DMS114 treated with DMSO at 0.1 percent for 48 hours (cell line): ENCODE measurements at regions not wholly inside any gene's neighbourhood (a gene's known extent, or its start where the extent isn't known, plus 50 kb on each side); places are given as distances from the start of the nearest gene placed in this dataset.
"Not testable (repeated sequence)": the region's sequence is repeated elsewhere in the genome, so short reads cannot be mapped to it uniquely, and the experiment has no call there.

Experiments
- DNase-seq: peaks from one replicate; lab custom pipeline; 2025; ENCODE audit not compliant: unreplicated experiment; lab: John Stamatoyannopoulos, UW

DNA sequence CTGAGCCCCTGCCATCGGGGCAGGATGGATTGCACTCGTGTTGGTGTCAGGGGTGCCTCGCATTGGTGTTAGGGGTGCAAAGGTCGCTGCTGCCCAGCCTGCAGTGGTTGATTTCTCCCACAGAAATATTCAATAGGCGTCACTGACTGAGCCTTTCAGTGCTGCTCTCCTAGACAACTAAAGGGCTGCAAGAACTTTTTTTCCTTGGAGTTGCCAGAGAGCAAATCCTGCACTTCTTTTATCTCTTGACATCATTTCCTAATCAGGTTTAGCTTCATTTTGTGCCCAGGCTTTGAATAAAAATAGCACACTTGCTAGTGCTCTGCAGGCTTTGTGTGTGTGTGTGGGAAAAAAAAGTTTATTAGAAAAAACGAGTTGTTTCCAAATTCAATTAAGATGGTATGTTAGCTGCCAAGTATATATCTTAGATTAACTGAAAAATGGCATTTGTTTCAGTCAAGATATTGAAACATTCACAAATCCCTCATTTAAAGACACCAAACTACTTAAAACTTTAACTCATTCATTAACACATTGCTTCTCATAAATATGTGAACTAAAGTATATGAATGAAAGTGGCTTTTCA is 125.6 kb downstream of the SOCS6 start:
- DNase-seq, result no peak

DNA sequence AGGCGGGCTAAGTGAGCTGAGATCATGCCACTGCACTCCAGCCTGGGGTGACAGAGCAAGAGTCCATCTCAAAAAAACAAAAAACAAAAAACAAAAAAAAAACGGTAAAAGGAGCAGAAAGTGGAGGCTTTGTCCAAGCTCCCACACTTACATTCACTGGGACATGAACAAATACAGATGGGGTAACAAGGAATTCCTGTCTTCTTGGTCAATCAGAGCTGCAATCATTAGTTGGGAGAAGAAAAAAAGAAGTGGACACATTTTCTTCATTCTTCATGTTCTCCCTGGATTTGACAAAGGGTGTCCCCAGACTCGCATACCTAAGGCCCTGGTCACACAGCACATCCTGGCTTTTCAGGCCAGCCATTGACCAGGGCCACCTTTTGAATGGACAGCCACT is 124.6 kb downstream of the SOCS6 start:
- no peak for DNase-seq

DNA sequence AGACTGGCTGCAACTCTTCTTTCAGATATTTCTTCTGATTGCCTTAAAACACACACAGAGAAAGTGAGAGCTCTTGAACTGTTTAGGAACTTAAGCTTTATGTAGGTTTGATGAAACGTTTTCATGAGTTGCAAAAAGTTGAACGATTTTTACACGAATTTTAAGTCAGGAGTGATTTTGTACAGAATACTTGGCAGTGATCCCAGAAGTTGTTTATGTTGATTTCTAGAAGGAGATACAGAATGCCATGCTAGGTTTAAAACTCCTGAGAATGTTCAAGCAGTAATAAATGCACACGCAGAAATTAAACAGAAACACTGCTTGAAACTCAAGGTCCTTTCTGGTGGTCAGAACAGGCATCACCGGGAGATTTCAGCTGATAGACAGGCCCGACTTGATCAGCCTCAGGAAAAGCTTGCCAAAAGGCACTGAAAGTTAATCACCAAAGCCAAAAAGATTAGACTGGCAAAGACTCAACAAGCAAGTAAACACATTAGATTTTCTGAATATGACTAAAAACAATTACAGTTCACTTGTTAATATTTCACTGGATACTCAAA is 123.1 kb downstream of the SOCS6 start:
- DNase-seq, result no peak

DNA sequence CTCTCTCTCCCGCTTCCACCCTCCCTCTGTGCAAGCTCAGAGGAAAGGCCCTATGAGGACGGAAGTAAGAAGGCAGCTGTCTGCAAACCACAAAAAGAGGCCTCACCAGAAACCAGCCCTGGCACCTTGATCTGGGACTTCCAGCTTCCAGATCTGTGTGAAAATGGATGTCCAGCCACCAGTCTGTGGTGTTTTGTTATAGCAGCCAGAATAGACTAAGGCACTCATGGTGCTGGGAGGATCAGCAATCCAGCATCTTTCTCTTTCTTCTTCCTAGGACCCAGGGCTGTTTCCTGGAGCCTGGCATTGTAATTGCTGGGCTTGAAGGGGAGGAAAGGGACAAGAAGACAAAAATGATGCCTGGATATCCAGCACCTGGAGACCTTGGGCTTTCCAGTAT is 122.5 kb downstream of the SOCS6 start:
- DNase-seq, result no peak

DNA sequence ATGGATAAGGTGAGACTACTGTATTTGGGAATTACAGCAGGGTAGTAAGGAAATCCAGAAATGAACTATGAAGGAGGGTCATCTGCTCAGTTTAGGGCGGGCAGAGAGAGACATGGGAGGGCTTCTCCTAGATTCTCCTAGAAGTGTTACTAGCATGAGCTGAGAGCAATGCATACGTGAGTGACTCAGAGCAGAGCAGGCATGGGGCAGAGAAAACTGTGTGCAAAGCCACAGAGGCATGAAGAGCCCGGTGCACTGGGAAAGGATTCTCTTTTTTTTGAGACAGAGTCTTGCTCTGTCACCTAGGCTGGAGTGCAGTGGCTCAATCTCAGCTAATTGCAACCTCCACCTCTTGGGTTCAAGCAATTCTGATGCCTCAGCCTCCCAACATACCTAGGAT is 116.2 kb downstream of the SOCS6 start:
- DNase-seq, result no peak

DNA sequence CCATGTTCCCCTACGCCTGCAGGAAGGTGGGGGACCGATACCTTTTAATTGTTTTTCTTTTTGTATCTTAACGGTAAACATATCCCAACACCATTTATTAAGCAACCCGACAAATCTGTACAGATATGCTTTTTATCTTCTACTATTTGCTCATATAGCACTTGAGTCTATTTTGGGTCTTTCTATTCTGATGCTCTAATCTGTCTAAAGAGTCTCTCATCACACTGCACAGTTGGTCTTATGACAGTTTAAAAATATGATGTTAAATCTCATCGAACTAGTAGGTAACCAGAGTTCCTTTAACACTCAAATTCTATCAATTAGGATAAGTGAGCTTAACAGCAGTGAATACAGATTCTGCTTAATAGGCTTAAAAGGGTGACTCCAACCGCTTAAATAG is 111.6 kb downstream of the SOCS6 start:
- no peak for DNase-seq

DNA sequence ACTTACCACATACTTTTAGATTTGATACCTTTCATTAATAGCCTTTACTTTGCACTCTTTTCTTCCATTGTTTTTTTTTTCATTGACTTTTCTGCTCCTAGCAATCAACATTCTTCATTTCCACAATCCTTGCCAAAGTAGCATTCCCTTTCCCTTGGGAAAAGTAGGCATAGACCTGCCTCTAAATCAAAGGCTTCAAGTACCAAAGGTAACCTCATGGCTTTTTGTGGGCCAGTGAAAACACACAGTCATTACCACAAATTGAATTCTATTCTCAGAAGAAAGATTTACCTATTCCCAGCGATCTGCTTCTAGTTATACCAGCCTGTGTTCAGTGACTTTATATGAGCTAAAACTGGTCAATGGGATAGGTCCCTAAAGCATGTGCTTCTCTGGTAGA is 109.2 kb downstream of the SOCS6 start:
- no peak for DNase-seq

DNA sequence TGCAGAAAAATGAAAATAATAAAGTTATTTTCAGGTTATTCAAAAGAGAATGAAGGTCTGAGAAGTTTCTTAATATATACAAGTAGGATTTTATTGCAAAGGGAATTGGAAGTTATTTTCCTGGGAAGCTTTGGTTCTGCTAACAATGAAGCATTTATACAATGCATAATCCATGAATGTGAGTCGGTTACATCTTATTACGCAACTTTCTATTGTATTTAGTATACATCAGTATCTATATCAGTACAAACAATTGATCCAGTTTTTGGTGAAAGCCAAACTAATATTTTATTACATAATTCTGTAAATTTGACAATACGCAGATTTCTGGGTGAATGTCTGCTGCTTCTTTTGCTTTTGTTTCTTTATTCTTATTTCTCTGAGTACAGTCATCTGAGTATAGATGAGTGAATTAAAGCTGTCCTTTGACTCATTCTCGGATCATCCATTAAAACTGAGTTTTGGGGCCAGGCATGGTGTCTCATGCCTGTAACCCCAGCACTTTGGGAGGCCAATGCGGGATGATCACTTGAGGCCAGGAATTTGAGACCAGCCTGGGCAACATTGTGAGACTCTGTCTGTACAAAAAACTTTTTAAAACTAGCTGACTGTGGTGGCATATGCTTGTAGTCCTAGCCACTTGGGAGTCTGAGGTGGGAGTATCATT is 108.5 kb downstream of the SOCS6 start:
- no peak for DNase-seq

DNA sequence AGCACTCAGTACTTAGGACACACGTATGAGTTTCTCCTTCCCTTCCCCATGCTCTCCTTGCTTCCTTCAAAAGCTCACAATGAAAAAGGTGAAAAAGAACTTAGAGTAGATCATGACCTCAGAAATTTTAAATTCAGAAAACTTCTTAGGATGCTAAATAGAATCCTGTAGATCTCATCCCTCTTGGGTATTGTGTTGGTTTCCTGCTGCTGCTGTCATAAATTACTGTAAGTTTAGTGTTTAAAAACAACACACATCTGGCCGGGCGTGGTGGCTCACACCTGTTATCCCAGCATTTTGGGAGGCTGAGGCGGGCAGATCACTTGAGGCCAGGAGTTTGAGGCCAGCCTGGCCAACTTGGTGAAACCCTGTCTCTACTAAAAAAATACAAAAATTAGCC is 106.9 kb downstream of the SOCS6 start:
- DNase-seq, result not testable (repeated sequence)

DNA sequence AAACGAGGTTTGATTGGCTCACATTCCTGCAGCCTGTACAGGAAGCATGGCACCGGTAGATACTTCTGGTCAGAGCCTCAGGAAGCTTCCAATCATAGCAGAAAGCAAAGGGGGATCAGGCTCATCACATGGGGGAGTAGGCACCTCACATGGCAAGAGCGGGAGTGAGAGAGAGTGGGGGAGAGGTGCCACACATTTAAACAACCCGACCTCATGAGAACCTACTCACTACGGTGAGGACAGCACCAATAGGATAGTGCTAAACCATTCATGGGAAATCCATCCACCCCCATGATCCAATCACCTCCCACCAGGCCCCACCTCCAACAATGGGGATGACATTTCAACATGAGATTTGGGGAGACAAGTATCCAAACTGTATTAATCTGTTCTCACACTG is 105.8 kb downstream of the SOCS6 start:
- no peak for DNase-seq

DNA sequence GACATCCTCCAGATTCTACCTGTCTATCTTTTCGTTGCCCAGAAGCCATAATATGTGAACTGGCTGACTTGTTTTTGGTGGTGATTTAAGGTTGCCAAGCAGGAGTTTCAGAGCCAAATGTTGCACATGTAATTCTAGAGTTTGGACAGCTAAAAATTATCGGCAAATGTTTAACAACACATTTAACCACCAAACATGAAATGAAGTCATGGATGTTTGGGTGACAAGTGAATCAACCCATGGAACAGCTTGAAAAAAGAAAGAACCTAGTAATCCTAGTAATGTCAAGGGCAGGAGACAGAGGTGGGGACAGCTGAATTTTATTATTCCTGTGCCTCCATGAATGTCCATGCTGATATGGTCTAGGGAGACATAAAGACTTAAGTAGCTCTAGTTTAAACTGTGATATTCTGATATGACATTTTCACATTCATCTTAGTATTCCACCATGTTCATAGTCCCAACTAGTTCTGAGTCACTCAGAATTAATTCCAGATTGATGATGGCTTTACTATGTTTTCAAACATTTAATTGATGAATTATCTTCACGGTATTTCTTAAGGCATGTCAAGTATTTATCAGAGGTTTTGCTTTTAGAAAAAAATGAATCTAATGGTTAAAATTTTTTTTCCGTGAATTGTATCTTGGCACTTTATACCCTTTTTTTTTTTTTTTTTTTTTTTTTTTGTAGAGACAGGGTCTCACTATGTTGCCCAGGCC is 101.7 kb downstream of the SOCS6 start:
- DNase-seq, result no peak

DNA sequence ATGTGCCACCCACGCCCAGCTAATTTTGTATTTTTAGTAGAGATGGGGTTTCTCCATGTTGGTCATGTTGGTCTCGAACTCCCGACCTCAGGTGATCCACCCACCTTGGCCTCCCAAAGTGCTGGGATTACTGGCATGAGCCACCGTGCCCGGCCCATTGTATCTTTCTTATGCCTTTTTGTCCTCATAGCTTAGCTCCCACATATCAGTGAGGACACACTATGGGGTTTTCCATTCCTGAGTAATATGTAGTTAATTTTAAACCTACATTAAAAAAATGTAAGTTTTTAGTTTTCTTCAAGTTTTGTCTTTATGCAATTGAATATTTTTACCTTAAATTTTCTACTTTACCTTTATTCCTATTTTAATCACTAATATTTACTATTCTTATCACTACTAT is 100.2 kb downstream of the SOCS6 start:
- not testable (repeated sequence) for DNase-seq

DNA sequence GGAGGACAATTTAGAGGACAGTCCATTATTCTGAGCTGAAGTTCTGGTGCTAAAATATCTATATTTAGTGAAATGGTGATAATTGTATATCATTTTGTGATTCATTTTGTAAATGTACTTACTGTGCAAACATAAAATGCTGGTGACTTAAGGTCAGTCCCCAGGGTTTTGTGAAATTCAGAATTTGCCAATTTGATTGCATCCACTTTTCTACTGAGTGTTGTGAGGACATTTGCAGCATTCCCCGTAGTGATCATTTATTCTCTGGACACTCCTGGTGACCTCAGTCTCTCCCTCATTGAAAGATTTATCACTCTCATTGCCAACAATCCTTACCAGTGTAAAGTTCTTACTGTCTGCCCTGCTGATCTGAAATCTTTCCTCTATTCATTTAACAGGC is 98.2 kb downstream of the SOCS6 start:
- no peak for DNase-seq

DNA sequence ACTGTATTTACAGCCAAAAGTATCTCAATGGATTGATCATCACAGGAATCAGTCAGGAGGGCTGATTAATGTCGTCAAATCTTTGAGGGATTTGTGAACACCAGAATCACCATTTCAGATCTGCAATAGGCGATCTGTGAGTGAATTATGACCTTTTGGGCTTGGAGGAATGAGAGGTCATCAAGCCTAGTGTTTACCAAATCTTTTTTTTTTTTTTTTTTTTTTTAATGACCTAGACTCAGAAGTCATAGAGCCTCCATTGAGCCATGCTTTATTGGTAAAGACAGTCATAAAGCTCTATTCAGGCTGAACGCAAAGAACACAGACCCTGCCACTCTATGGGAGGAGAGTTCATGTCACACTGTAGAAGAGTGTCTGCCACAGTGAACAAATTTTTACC is 97.7 kb downstream of the SOCS6 start:
- DNase-seq, result no peak

DNA sequence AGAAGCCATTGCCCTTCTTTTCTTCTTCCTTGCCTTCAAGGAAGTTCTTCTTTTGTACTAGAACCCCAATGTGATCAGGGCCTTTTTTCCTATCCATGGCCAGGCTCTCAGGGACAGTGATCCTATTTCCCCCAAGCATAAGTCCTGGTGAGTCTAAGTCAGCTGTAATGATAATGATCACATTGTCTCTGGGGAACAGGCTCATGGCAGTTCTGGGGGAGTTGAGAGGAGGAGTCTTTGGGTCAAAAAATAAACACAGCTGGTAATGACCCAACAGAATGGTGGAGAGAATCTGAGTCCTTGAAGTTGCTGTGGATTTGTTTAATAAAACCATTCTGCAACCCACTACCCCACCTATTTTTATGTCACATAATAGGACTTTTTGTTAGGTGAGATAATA is 96.6 kb downstream of the SOCS6 start:
- DNase-seq, result no peak

DNA sequence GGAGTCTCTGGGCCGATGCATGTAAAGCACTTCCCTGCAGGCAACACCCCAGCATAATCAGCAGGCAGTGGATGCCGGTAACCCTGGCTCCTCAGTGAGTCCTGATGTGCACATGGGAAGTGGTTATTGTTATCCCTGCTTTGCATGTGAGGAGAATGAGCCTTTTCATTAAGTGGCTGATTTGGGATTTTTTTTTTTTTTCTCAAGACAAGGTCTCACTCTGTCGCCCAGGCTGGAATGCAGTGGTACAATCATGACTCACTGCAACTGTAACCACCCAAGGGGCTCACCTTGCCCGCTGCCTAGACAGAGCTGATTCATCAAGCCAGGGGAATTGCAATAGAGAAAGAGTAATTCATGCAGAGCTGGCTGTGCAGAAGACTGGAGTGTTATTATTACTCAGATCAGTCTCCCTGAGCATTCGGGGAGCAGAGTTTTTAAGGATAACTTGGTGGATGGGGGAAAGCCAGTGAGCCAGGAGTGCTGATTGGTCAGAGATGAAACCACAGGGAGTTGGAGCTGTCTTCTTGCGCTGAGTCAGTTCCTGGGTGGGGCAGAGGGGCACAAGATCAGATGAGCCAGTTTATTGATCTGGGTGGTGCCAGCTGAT is 95.4 kb downstream of the SOCS6 start:
- no peak for DNase-seq

DNA sequence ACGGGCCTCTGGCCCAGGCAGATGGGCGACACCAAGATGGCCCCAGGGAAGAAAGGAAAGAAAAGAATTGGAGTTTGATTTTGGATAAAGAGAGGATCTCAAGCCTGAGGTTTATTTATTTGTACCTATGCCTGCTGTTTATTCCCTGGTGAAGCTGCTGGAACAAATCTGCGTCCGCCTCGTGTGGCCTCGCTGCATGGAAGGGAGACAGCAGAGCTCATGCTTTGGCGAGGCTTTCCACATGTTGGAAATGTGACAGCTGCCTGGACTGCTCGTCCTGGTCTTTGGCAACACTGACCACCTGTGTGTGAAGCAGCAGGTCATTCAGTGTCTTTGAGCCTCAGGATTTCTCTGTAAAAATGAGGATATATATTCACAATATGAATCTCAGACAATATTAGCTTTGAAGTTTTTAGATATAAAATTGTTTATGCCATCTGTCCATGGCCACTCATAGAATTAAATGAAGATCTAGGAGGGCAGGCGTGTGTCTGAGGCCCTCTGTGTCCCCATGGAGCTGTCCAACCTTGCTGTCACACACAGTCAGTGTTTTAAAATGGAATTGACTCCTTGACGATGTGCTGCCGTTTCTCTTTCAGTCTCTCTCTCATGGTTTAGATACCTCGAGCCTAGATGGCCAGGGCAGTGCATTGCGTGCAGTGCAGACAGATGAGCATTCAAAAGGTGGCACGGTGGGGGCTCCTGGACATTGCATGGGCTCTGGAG is 94.3 kb downstream of the SOCS6 start:
- no peak for DNase-seq

DNA sequence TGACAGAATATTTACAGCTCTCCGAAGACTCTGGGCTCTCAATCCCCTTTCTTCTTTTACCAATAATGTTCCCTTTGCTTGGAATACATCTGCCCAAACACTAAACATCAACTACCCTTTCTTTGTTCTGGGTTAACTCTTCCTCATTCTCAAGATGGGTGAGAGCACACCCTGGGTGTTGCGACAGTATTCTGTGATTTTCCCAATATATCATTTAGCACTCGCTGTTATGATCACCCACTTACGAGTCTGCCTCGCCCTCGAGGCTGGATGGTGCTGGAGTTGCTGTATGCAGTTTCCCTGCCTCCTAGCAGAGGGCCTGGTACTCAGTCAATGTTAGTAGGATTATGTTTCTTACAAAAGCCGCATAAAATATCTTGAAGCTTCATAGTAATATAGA is 93.2 kb downstream of the SOCS6 start:
- DNase-seq, result no peak

DNA sequence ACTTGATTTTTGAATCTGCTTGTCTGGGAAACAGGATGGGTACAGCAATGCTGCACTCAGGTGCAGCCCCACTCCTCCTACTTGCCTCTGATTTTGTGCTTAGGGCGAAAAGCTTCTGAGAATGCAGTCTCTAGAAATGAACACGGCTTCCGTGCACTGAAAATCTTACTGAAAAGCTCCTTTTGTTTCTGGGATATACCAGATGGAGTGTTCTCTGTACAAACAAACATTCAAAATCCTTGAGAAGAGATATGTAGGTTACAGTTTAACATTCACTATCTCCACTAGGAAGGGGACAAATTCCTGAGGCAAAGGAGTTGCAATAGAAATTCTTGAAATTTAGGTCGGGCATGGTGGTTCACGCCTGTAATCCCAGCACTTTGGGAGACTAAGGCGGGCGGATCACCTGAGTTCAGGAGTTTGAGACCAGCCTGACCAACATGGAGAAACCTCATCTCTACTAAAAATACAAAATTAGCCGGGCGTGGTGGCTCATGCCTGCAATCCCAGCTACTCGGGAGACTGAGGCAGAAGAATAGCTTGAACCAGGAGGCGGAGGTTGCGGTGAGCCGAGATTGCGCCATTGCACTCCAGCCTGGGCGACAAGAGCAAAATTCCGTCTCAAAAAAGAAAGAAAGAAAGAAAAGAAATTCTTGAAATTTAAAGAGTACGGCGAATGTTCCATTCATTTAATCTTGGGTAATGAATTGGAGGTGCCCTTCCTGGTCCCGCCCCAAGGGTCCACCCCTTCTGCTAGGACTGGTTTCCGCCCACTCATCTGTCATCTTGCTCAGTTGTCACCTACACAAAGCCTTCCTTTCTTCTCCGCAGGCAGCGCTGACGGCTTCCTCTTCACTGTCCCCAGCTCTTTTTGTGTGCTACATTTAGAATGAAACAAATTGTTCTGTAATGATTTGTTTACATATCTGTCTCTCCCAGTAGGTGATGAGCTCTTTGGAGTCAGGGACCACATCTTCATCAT is 92.4 kb downstream of the SOCS6 start:
- DNase-seq, result no peak
